Brain microvascular endothelial cell (primary cell): ENCODE measurements at regions not wholly inside any gene's neighbourhood (a gene's known extent, or its start where the extent isn't known, plus 50 kb on each side); places are given as distances from the start of the nearest gene placed in this dataset.
A peak's percentile ranks its signal among the peaks of the same experiment; 100 is the strongest.

ENCODE experiments used
- DNase-seq: peaks from one replicate; pipeline ENCODE4 v3.0.0-alpha.2; 2020
- H3K27ac ChIP-seq: fragments of 250-450 bp; sonication (Bioruptor Pico); 2 replicates; pipeline ENCODE4 v1.5.1; 2020; ENCODE audit warnings: mild to moderate bottlenecking, moderate library complexity
- H3K27me3 ChIP-seq: fragments of 250-450 bp; sonication (Bioruptor Pico); replicated peaks from 2 replicates; pipeline ENCODE4 v1.5.1; 2020; ENCODE audit warnings: mild to moderate bottlenecking
- H3K36me3 ChIP-seq: fragments of 250-450 bp; sonication (Bioruptor Pico); replicated peaks from 2 replicates; pipeline ENCODE4 v1.5.1; 2020; ENCODE audit warnings: mild to moderate bottlenecking
- H3K4me3 ChIP-seq: 2 replicates; pipeline ENCODE4 v1.5.1; 2011; ENCODE audit warnings: low read depth, mild to moderate bottlenecking, control low read depth, low read length, moderate library complexity
- in situ Hi-C: cut with HindIII; loops from 2 replicates; pipeline ENCODE4 v1.10.0; 2017; ENCODE audit warnings: low sequenced_read_pairs, low pct_ligation_motif_present
- TF ChIP-seq, protein P1 (sequence below): IDR thresholded peaks from 2 replicates; pipeline ENCODE4 v1.5.1; 2011; ENCODE audit warnings: low read depth, mild to moderate bottlenecking, moderate library complexity, low read length, control low read depth, inconsistent platforms; ENCODE audit errors: missing control alignments

DNA sequence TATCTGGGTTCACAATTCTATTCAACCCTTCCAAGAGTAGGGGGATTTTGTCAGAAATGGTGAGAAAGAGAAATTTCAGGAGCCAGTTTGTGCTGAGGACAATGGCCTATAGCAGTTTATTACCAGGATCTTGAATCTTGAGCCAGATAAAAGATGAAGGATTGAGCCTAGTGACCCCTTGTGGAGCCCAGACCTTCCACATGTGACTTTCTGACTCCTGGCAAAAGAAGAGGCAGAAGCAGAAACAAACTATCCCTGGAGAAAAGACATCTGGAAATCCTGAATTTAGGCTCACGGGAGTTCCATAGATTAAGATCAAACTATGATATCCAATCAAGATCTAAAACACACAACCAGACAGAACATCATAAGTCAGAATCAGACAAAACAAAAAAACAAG is 60.9 kb upstream of the CHRM2 start:
- TF ChIP-seq, protein P1, sequence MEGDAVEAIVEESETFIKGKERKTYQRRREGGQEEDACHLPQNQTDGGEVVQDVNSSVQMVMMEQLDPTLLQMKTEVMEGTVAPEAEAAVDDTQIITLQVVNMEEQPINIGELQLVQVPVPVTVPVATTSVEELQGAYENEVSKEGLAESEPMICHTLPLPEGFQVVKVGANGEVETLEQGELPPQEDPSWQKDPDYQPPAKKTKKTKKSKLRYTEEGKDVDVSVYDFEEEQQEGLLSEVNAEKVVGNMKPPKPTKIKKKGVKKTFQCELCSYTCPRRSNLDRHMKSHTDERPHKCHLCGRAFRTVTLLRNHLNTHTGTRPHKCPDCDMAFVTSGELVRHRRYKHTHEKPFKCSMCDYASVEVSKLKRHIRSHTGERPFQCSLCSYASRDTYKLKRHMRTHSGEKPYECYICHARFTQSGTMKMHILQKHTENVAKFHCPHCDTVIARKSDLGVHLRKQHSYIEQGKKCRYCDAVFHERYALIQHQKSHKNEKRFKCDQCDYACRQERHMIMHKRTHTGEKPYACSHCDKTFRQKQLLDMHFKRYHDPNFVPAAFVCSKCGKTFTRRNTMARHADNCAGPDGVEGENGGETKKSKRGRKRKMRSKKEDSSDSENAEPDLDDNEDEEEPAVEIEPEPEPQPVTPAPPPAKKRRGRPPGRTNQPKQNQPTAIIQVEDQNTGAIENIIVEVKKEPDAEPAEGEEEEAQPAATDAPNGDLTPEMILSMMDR = peak; percentile 2
- no peaks in the 10 kb centered on the region for H3K27me3 ChIP-seq
- in situ Hi-C loops = no loop called here
- no peak overlapping the region for H3K27ac ChIP-seq
- DNase-seq = no peak
- no peak overlapping the region for H3K4me3 ChIP-seq
- no peaks in the 10 kb centered on the region for H3K36me3 ChIP-seq

DNA sequence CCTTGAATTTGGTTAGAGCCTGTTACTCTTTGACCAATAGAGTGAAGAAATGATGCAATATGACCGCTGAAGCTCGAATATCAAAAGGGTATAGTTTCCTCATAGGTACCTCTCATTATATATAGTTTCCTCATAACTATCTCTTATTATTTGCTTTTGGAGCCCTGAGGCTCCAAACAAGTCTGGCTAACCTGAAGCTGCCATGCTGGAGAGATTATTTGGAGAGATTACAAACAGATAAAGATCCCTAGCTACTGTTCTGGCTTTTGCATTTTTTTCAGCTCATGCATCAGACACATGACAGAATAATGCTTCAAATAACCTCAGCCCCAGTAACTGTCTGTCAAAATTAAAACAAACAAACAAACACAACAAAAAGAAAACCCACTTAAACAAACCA is 65.4 kb upstream of the CHRM2 start:
- in situ Hi-C loops = no loop called here
- DNase-seq = no peak
- no peak overlapping the region for H3K27ac ChIP-seq
- no peak overlapping the region for H3K4me3 ChIP-seq
- TF ChIP-seq, protein P1 = no peak
- no peaks in the 10 kb centered on the region for H3K36me3 ChIP-seq
- H3K27me3 ChIP-seq = no peaks in the 10 kb centered on the region

DNA sequence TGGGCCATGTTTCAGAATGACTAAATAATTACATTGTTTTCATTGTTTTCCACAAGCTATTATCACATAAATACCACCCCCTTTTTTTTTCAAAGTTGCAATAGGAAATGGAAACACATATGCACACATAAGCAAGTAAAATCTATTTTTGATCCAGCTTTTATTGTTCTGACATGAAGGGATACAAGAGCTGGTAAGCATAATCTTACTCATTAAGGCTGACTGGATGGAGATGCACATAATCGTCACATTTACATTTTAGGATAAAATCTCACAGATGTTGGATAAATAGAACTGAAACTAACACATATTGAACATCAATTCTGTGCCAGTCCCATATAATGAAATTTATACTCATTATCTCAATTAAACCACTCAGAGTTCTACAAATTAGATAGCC is 84.5 kb upstream of the CHRM2 start:
- Histone ChIP-seq H3K4me3 (no peak overlapping the region), H3K36me3 (no peaks in the 10 kb centered on the region), H3K27ac (no peak overlapping the region), H3K27me3 (no peaks in the 10 kb centered on the region)
- in situ Hi-C loops = no loop called here
- DNase-seq = no peak
- TF ChIP-seq, protein P1 = no peak

DNA sequence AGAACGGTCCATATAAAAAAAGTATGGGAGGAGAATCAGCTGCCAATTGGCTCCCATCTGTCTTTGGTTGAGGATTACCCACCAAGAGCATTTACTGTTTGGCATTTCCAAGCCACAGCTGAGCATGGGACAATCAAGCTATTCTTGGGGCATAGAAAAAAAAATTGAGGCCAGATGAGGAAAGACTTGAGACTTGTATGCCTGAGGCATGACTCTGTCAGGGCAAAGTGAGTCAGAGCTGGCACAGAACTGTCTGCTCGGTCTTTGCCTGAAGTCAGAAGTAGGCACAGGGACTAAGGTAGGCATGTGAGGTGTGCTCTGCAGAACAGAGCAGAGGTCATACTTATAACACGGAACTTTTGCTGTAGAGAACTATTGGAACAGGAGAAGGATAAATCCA is 126.5 kb upstream of the CHRM2 start:
- Histone ChIP-seq H3K27ac (no peak overlapping the region), H3K4me3 (no peak overlapping the region), H3K27me3 (no peaks in the 10 kb centered on the region), H3K36me3 (no peaks in the 10 kb centered on the region)
- TF ChIP-seq, protein P1 = no peak
- in situ Hi-C loops = no loop called here
- no peak for DNase-seq

DNA sequence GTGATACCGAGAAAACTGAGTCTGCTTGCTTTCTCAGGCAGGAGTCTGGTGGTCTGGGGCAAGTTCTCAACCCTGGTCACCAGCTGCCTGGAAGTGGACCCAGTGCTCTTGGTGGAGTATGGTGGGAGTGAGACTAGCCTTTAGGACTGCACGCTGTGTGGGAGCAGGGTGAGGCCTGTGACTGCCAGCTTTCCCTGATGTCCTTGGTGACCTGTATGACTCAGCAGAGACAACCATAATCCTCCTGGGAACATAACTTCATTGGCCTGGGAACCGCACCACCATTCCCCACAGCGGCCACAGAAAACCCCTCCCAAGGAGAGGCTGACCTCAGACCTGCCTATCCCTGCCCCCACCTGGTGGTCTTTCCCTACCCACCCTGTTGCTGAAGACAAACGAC is 139.5 kb upstream of the CHRM2 start:
- Histone ChIP-seq H3K4me3 (no peak overlapping the region), H3K27ac (no peak overlapping the region), H3K36me3 (no peaks in the 10 kb centered on the region), H3K27me3 (no peaks in the 10 kb centered on the region)
- TF ChIP-seq, protein P1 = no peak
- in situ Hi-C loops = no loop called here
- DNase-seq = no peak

DNA sequence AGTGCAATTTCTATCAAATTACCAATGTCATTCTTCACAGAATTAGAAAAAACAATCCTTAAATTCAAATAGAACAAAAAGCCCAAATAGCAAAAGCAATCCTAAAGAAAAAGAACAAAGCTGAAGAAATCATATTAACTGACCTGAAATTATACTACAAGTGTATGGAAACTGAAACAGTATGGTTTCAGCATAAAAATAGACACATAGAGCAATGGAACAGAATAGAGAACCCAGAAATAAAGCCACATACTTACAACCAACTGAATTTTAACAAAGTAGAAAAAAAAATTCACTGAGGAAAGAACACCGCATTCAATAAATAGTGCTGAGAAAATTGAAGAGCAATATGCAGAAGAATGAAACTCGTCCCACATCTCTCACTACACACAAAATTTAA is 142.0 kb upstream of the CHRM2 start:
- no peak overlapping the region for H3K27ac ChIP-seq
- H3K36me3 ChIP-seq = no peaks in the 10 kb centered on the region
- TF ChIP-seq, protein P1 = no peak
- in situ Hi-C loops = no loop called here
- no peaks in the 10 kb centered on the region for H3K27me3 ChIP-seq
- DNase-seq = no peak
- no peak overlapping the region for H3K4me3 ChIP-seq
